ENCODE measurements at regions not wholly inside any gene's neighbourhood (a gene's known extent, or its start where the extent isn't known, plus 50 kb on each side); places are given as distances from the start of the nearest gene placed in this dataset.

DNA sequence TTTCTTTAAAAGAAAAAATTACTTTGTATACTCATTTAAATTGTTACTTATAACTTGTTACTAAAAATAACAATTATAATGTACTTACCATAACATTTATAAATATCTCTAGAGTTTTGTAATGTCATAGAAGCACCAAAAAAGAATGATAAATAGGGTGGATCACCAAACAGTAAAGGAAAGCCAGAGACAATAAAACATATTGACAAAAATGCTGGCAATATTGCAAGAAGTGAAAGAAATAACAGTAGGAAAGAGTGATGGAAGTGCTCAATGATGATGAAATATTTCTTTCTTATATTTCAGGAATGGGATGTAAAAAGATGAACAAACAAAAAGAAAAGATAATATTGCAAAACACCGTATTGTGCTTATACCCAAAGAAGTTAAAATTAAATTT lies 301.7 kb downstream of the CENPW start:
- FAIRE-seq (no peak), DNase-seq (ENCODE audit: low read depth) (no peak)
- Histone ChIP-seq H2AFZ (ENCODE audit: low read depth, low read length) (no peak overlapping the region), H4K20me1 (ENCODE audit: insufficient read depth, low read length) (no peaks in the 10 kb centered on the region), H3K9ac (ENCODE audit: low read length) (no peak overlapping the region), H3K4me3 (ENCODE audit: insufficient read depth, low read depth, low read length) (no peak overlapping the region), H3K79me2 (ENCODE audit: insufficient read depth, low read length) (no peaks in the 10 kb centered on the region), H3K27me3 (ENCODE audit: insufficient read depth, low read length) (no peaks in the 10 kb centered on the region), H3K4me1 (ENCODE audit: insufficient read depth, low read length) (no peaks in the 10 kb centered on the region), H3K27ac (ENCODE audit: low read depth, low read length) (no peak overlapping the region), H3K4me2 (ENCODE audit: low read length) (no peak overlapping the region), H3K36me3 (ENCODE audit: insufficient read depth, low read length) (no peaks in the 10 kb centered on the region), H3K9me3 (ENCODE audit: insufficient read depth, low read depth, low read length) (no peaks in the 10 kb centered on the region)
- H3K9me3 Mint-ChIP-seq (ENCODE audit: unreplicated experiment), result no peaks in the 10 kb centered on the region
- TF ChIP-seq CTCF (IDR thresholded peaks at IDR 0.05; ENCODE audit: insufficient read depth, low read depth, low read length), result no peak
- TF ChIP-seq EZH2 (IDR thresholded peaks at IDR 0.05; ENCODE audit: insufficient read depth, low read length), result no peak
- H3K4me3 Mint-ChIP-seq (ENCODE audit: unreplicated experiment), result no peak overlapping the region
- no peaks in the 10 kb centered on the region for H3K27me3 Mint-ChIP-seq (ENCODE audit: low read depth, unreplicated experiment)
- no peaks in the 10 kb centered on the region for H3K36me3 Mint-ChIP-seq (ENCODE audit: low read depth, unreplicated experiment)
- H3K27ac Mint-ChIP-seq (ENCODE audit: unreplicated experiment), result no peak overlapping the region
- H3K4me1 Mint-ChIP-seq (ENCODE audit: low read depth, unreplicated experiment), result peaks cover 2% of the 10 kb centered on the region

DNA sequence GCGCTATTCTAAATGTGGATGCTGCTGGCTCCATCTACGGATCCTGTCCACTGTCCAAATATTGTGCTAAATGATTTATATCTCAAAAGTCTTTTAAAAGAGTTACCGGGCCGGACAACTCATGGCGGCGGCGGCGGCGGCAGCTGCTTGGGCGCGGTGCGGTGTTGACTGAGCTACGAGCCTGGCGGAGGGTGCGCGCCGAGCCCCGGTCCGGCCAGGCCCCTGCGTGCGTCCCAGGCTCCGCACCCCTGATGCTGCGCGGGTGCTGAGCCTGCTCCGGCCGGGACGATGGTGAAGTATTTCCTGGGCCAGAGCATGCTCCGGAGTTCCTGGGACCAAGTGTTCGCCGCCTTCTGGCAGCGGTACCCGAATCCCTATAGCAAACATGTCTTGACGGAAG lies 303.4 kb downstream of the CENPW start:
- FAIRE-seq (no peak), DNase-seq (ENCODE audit: low read depth) (no peak)
- Histone ChIP-seq H3K4me1 (ENCODE audit: insufficient read depth, low read length) (no peaks in the 10 kb centered on the region), H4K20me1 (ENCODE audit: insufficient read depth, low read length) (no peaks in the 10 kb centered on the region), H2AFZ (ENCODE audit: low read depth, low read length) (no peak overlapping the region), H3K4me3 (ENCODE audit: insufficient read depth, low read depth, low read length) (no peak overlapping the region), H3K36me3 (ENCODE audit: insufficient read depth, low read length) (no peaks in the 10 kb centered on the region), H3K9me3 (ENCODE audit: insufficient read depth, low read depth, low read length) (no peaks in the 10 kb centered on the region), H3K27ac (ENCODE audit: low read depth, low read length) (no peak overlapping the region), H3K27me3 (ENCODE audit: insufficient read depth, low read length) (no peaks in the 10 kb centered on the region), H3K4me2 (ENCODE audit: low read length) (no peak overlapping the region), H3K79me2 (ENCODE audit: insufficient read depth, low read length) (no peaks in the 10 kb centered on the region), H3K9ac (ENCODE audit: low read length) (no peak overlapping the region)
- Mint-ChIP-seq H3K4me1 (ENCODE audit: low read depth, unreplicated experiment) (peaks cover 2% of the 10 kb centered on the region), H3K27ac (ENCODE audit: unreplicated experiment) (no peak overlapping the region), H3K4me3 (ENCODE audit: unreplicated experiment) (no peak overlapping the region), H3K9me3 (ENCODE audit: unreplicated experiment) (no peaks in the 10 kb centered on the region), H3K36me3 (ENCODE audit: low read depth, unreplicated experiment) (no peaks in the 10 kb centered on the region), H3K27me3 (ENCODE audit: low read depth, unreplicated experiment) (no peaks in the 10 kb centered on the region)
- no peak for TF ChIP-seq CTCF (IDR thresholded peaks at IDR 0.05; ENCODE audit: insufficient read depth, low read depth, low read length)
- TF ChIP-seq EZH2 (IDR thresholded peaks at IDR 0.05; ENCODE audit: insufficient read depth, low read length), result no peak

GRCh38 chr6:126650931-126651330 lies 311.0 kb downstream of the CENPW start:
- Mint-ChIP-seq H3K27me3 (ENCODE audit: low read depth, unreplicated experiment) (no peaks in the 10 kb centered on the region), H3K4me1 (ENCODE audit: low read depth, unreplicated experiment) (no peaks in the 10 kb centered on the region), H3K9me3 (ENCODE audit: unreplicated experiment) (peaks cover 8% of the 10 kb centered on the region), H3K27ac (ENCODE audit: unreplicated experiment) (no peak overlapping the region), H3K36me3 (ENCODE audit: low read depth, unreplicated experiment) (no peaks in the 10 kb centered on the region), H3K4me3 (ENCODE audit: unreplicated experiment) (no peak overlapping the region)
- FAIRE-seq (no peak), DNase-seq (ENCODE audit: low read depth) (peak; percentile 28)
- Histone ChIP-seq H3K9ac (ENCODE audit: low read length) (no peak overlapping the region), H3K27ac (ENCODE audit: low read depth, low read length) (no peak overlapping the region), H3K4me3 (ENCODE audit: insufficient read depth, low read depth, low read length) (no peak overlapping the region), H4K20me1 (ENCODE audit: insufficient read depth, low read length) (no peaks in the 10 kb centered on the region), H3K4me1 (ENCODE audit: insufficient read depth, low read length) (no peaks in the 10 kb centered on the region), H2AFZ (ENCODE audit: low read depth, low read length) (no peak overlapping the region), H3K9me3 (ENCODE audit: insufficient read depth, low read depth, low read length) (peaks cover 3% of the 10 kb centered on the region), H3K27me3 (ENCODE audit: insufficient read depth, low read length) (peaks cover 4% of the 10 kb centered on the region), H3K36me3 (ENCODE audit: insufficient read depth, low read length) (no peaks in the 10 kb centered on the region), H3K79me2 (ENCODE audit: insufficient read depth, low read length) (no peaks in the 10 kb centered on the region), H3K4me2 (ENCODE audit: low read length) (no peak overlapping the region)
- TF ChIP-seq EZH2 (IDR thresholded peaks at IDR 0.05; ENCODE audit: insufficient read depth, low read length), result no peak
- TF ChIP-seq CTCF (IDR thresholded peaks at IDR 0.05; ENCODE audit: insufficient read depth, low read depth, low read length), result no peak
